Testis (tissue), 2 donors: ENCODE measurements at regions not wholly inside any gene's neighbourhood (a gene's known extent, or its start where the extent isn't known, plus 50 kb on each side); places are given as distances from the start of the nearest gene placed in this dataset.

Experiments used
- POLR2A ChIP-seq: fragments of 450-650 bp; IDR thresholded peaks from one replicate; pipeline ENCODE4 v1.6.1; 2017; ENCODE audit warnings: antibody characterized with exemption, mild to moderate bottlenecking, moderate library complexity
- TF ChIP-seq, protein P1 (sequence below), 3 experiments: fragments of 450-650 bp in 2 of 3; fragments of 200-600 bp in 1 of 3; sonication (generic) in 1 of 3; IDR thresholded peaks; one replicate each; pipeline ENCODE4 v1.5.1; 2016 to 2019; ENCODE audit warnings: antibody characterized with exemption in 3 of 3, mild to moderate bottlenecking in 2 of 3, moderate library complexity in 1 of 3

DNA sequence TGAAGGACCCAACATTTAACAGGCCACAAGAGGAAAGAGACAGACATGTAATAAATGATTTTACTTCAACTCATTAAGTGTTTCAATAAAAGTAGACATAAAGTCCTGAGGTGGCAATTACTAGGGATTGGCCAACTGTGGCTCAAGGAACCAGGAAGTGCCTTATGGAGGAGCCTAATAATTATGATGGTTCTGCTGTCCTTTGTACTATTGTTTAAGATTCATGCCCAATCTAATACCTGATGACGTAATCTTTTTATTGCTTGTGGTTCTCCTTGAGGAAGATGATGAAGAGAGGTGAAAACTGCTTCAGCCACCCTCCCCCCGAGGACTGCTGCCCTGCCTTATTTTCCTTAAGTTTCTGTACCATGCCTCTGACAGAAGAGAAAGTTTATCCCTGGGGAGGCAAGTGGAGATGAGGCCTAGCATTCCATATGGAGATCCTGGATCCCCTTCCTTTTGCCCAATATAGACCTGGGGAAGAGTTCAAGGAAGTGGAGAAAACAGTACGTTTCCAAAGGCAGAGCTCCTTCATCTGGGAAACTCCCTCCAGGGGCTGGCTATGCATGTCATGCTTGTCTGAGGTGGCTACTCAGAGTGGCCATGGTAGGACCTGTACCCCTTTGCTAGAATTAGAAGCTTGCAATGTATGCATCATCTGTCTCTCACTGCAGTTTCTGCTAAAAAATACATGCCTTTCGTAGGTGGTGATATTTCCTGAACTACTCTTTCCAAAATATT lies 56.8 kb upstream of the FAT1 start:
- TF ChIP-seq, protein P1, sequence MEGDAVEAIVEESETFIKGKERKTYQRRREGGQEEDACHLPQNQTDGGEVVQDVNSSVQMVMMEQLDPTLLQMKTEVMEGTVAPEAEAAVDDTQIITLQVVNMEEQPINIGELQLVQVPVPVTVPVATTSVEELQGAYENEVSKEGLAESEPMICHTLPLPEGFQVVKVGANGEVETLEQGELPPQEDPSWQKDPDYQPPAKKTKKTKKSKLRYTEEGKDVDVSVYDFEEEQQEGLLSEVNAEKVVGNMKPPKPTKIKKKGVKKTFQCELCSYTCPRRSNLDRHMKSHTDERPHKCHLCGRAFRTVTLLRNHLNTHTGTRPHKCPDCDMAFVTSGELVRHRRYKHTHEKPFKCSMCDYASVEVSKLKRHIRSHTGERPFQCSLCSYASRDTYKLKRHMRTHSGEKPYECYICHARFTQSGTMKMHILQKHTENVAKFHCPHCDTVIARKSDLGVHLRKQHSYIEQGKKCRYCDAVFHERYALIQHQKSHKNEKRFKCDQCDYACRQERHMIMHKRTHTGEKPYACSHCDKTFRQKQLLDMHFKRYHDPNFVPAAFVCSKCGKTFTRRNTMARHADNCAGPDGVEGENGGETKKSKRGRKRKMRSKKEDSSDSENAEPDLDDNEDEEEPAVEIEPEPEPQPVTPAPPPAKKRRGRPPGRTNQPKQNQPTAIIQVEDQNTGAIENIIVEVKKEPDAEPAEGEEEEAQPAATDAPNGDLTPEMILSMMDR (IDR thresholded peaks at IDR 0.05), result no peak
- TF ChIP-seq POLR2A, result no peak
